Ovary (tissue), 3 donors: ENCODE measurements at regions not wholly inside any gene's neighbourhood (a gene's known extent, or its start where the extent isn't known, plus 50 kb on each side); places are given as distances from the start of the nearest gene placed in this dataset.

Source experiments
- POLR2A ChIP-seq: fragments of 450-650 bp; IDR thresholded peaks from one replicate; pipeline ENCODE4 v1.6.1; 2017; ENCODE audit warnings: antibody characterized with exemption, mild to moderate bottlenecking, moderate library complexity
- TF ChIP-seq, protein P1 (sequence below), 3 donors: fragments of 450-650 bp in 2 of 3; fragments of 200-600 bp in 1 of 3; IDR thresholded peaks; one replicate each; pipeline versions ENCODE4 v1.5.1 to v1.8.0; 2016 to 2022; ENCODE audit warnings: antibody characterized with exemption in 3 of 3, mild to moderate bottlenecking in 1 of 3
- donor health status: DM: no; HTN: no; CAD: no.

DNA sequence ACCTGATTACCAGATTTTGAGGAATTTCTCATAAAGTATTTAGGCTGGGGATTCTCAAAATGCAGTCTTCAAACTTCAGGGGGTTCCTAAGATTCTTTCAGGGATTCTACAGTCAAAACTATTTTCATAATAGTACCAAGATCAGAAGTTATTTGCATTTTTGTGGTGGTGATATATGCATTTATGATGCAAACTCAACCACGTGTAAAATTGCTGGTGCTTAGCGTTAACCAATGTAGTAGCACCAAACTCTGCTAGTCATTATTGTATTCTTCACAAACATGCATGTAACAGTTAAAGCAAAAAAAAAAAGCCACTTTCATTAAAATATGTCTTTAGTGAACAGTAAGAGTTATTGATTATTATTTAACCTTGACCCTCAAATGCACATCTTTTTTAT is 274.9 kb upstream of the DNAJC19 start:
- TF ChIP-seq POLR2A, result no peak
- TF ChIP-seq, protein P1, sequence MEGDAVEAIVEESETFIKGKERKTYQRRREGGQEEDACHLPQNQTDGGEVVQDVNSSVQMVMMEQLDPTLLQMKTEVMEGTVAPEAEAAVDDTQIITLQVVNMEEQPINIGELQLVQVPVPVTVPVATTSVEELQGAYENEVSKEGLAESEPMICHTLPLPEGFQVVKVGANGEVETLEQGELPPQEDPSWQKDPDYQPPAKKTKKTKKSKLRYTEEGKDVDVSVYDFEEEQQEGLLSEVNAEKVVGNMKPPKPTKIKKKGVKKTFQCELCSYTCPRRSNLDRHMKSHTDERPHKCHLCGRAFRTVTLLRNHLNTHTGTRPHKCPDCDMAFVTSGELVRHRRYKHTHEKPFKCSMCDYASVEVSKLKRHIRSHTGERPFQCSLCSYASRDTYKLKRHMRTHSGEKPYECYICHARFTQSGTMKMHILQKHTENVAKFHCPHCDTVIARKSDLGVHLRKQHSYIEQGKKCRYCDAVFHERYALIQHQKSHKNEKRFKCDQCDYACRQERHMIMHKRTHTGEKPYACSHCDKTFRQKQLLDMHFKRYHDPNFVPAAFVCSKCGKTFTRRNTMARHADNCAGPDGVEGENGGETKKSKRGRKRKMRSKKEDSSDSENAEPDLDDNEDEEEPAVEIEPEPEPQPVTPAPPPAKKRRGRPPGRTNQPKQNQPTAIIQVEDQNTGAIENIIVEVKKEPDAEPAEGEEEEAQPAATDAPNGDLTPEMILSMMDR (IDR thresholded peaks at IDR 0.05), result no peak
